Hepatocyte (in vitro differentiated cells): ENCODE measurements at regions not wholly inside any gene's neighbourhood (a gene's known extent, or its start where the extent isn't known, plus 50 kb on each side); places are given as distances from the start of the nearest gene placed in this dataset.

Experiments used
- DNase-seq: peaks from one replicate; pipeline ENCODE4 v3.0.0-alpha.2; 2016; ENCODE audit warnings: low spot score
- H2AFZ ChIP-seq: fragments of 200-600 bp; sonication (generic); 2 replicates; pipeline ENCODE4 v1.6.0; 2016; ENCODE audit warnings: antibody characterized with exemption, mild to moderate bottlenecking
- H3K27ac ChIP-seq: fragments of 200-600 bp; sonication (generic); 2 replicates; pipeline ENCODE4 v1.5.1; 2016; ENCODE audit warnings: mild to moderate bottlenecking
- H3K27me3 ChIP-seq: fragments of 200-600 bp; sonication (generic); 2 replicates; pipeline ENCODE4 v1.6.1; 2016
- H3K36me3 ChIP-seq: fragments of 200-600 bp; sonication (generic); replicated peaks from 2 replicates; pipeline ENCODE4 v1.5.1; 2016; ENCODE audit warnings: low read depth; ENCODE audit not compliant: insufficient read depth
- H3K4me1 ChIP-seq: fragments of 200-600 bp; sonication (generic); 2 replicates; pipeline ENCODE4 v1.5.1; 2016; ENCODE audit warnings: mild to moderate bottlenecking, moderate library complexity; ENCODE audit not compliant: insufficient read depth
- H3K4me2 ChIP-seq: fragments of 200-600 bp; sonication (generic); 2 replicates; pipeline ENCODE4 v1.6.0; 2016
- H3K4me3 ChIP-seq: fragments of 200-600 bp; sonication (generic); 2 replicates; pipeline ENCODE4 v1.5.1; 2016; ENCODE audit warnings: mild to moderate bottlenecking
- H3K79me2 ChIP-seq: fragments of 200-600 bp; sonication (generic); 2 replicates; pipeline ENCODE4 v1.6.0; 2017; ENCODE audit warnings: mild to moderate bottlenecking
- H3K9me2 ChIP-seq: fragments of 200-600 bp; sonication (generic); replicated peaks from 2 replicates; pipeline ENCODE4 v1.6.0; 2017; ENCODE audit warnings: mild to moderate bottlenecking; ENCODE audit not compliant: insufficient read depth
- H3K9me3 ChIP-seq: fragments of 200-600 bp; sonication (generic); 2 replicates; pipeline ENCODE4 v1.5.1; 2016; ENCODE audit warnings: low read depth, mild to moderate bottlenecking
- H4K20me1 ChIP-seq: fragments of 200-600 bp; sonication (generic); 2 replicates; pipeline ENCODE4 v1.6.0; 2016; ENCODE audit warnings: mild to moderate bottlenecking; ENCODE audit not compliant: insufficient read depth, poor library complexity, severe bottlenecking
- CTCF ChIP-seq: fragments of 200-600 bp; sonication (generic); IDR thresholded peaks from 2 replicates; pipeline ENCODE4 v1.5.1; 2016; ENCODE audit warnings: antibody characterized with exemption, mild to moderate bottlenecking; ENCODE audit not compliant: poor library complexity
- EZH2 ChIP-seq: fragments of 200-600 bp; sonication (generic); IDR thresholded peaks from 2 replicates; pipeline ENCODE4 v1.6.1; 2016; ENCODE audit warnings: antibody characterized with exemption, mild to moderate bottlenecking, borderline replicate concordance
- EZH2phosphoT487 ChIP-seq: fragments of 200-600 bp; sonication (generic); IDR thresholded peaks from one replicate; pipeline ENCODE4 v1.6.1; 2018; ENCODE audit warnings: antibody characterized with exemption, mild to moderate bottlenecking, low read depth, moderate library complexity; ENCODE audit not compliant: unreplicated experiment, severe bottlenecking
- WGBS: methylation state at CpG from one replicate; pipeline ENCODE4 v1.1.6; 2016; ENCODE audit warnings: low lambda C conversion rate; ENCODE audit errors: missing lambda C conversion rate; 5-methylcytosine and 5-hydroxymethylcytosine counted together

GRCh38 chr2:187878112-187878511 is 323.9 kb upstream of the TFPI start:
- Histone ChIP-seq H3K4me2 (no peak overlapping the region), H3K27ac (no peak overlapping the region), H4K20me1 (no peaks in the 10 kb centered on the region), H3K36me3 (no peaks in the 10 kb centered on the region), H2AFZ (no peak overlapping the region), H3K9me3 (no peaks in the 10 kb centered on the region), H3K4me3 (no peak overlapping the region), H3K27me3 (no peaks in the 10 kb centered on the region), H3K4me1 (peaks cover 5% of the 10 kb centered on the region), H3K79me2 (no peaks in the 10 kb centered on the region), H3K9me2 (no peaks in the 10 kb centered on the region)
- DNase-seq, result no peak
- TF ChIP-seq EZH2phosphoT487 (no peak), CTCF (no peak), EZH2 (no peak)
- 89% methylated on average over 1 of the region's 1 CpG for WGBS

- WGBS, result 76% methylated on average over 7 of the region's 7 CpGs
- H3K4me2 ChIP-seq, result no peak overlapping the region
These were observed 325.3 kb upstream of the TFPI start for GRCh38 chr2:187879491-187879890.

GRCh38 chr2:187884003-187884402 is 329.8 kb upstream of the TFPI start:
- Histone ChIP-seq H3K36me3 (no peaks in the 10 kb centered on the region), H4K20me1 (no peaks in the 10 kb centered on the region), H3K4me1 (no peaks in the 10 kb centered on the region), H3K27ac (no peak overlapping the region), H3K9me3 (no peaks in the 10 kb centered on the region), H3K4me2 (no peak overlapping the region), H3K9me2 (no peaks in the 10 kb centered on the region), H3K4me3 (no peak overlapping the region), H3K79me2 (no peaks in the 10 kb centered on the region), H2AFZ (no peak overlapping the region), H3K27me3 (no peaks in the 10 kb centered on the region)
- no peak for DNase-seq
- TF ChIP-seq CTCF, result no peak
- no peak for TF ChIP-seq EZH2
- no peak for TF ChIP-seq EZH2phosphoT487
- 86% methylated on average over 1 of the region's 1 CpG for WGBS

More at GRCh38 chr2:187879491-187879890, 325.3 kb upstream of the TFPI start:
- Histone ChIP-seq H3K9me3 (no peaks in the 10 kb centered on the region), H3K27ac (no peak overlapping the region), H3K4me3 (no peak overlapping the region), H3K36me3 (no peaks in the 10 kb centered on the region), H3K9me2 (no peaks in the 10 kb centered on the region), H3K79me2 (no peaks in the 10 kb centered on the region), H3K27me3 (no peaks in the 10 kb centered on the region), H2AFZ (no peak overlapping the region), H4K20me1 (no peaks in the 10 kb centered on the region), H3K4me1 (peaks cover 5% of the 10 kb centered on the region)
- no peak for DNase-seq
- TF ChIP-seq EZH2phosphoT487 (no peak), EZH2 (no peak), CTCF (no peak)

- Histone ChIP-seq H4K20me1 (no peaks in the 10 kb centered on the region), H3K4me1 (no peaks in the 10 kb centered on the region), H3K9me3 (no peaks in the 10 kb centered on the region), H3K9me2 (no peaks in the 10 kb centered on the region), H3K79me2 (no peaks in the 10 kb centered on the region), H3K36me3 (no peaks in the 10 kb centered on the region), H3K4me2 (no peak overlapping the region), H3K4me3 (no peak overlapping the region), H3K27me3 (no peaks in the 10 kb centered on the region), H2AFZ (no peak overlapping the region), H3K27ac (no peak overlapping the region)
- 53% methylated on average over 2 of the region's 2 CpGs for WGBS
- no peak for DNase-seq
- TF ChIP-seq EZH2 (no peak), CTCF (no peak), EZH2phosphoT487 (no peak)
These were observed 336.5 kb upstream of the TFPI start for GRCh38 chr2:187890690-187891089.
